Natural killer cell (primary cell): ENCODE measurements at regions not wholly inside any gene's neighbourhood (a gene's known extent, or its start where the extent isn't known, plus 50 kb on each side); places are given as distances from the start of the nearest gene placed in this dataset.
A peak's percentile ranks its signal among the peaks of the same experiment; 100 is the strongest.

Experiments used
- ATAC-seq, 3 donors: fragments of 150-1000 bp in 2 of 3; fragments of 200-7000 bp in 1 of 3; cut with Tn5 transposase; 1 replicate in 1 of 3; 2 replicates in 2 of 3; pipeline ENCODE4 v1.10.0; 2021; ENCODE audit warnings: mild to moderate bottlenecking in 2 of 3, moderate library complexity in 2 of 3
- DNase-seq, 2 donors: peaks; one replicate each; pipeline versions ENCODE4 v3.0.0 to v3.0.0-alpha.2; 2013 to 2021; ENCODE audit warnings: mixed read lengths in 1 of 2
- H3K27ac ChIP-seq: one replicate; pipeline ENCODE4 v1.5.1; 2013; ENCODE audit warnings: mild to moderate bottlenecking, low read length
- H3K27me3 ChIP-seq: one replicate; pipeline ENCODE4 v1.6.1; 2013; ENCODE audit warnings: low read length; ENCODE audit not compliant: control insufficient read depth, insufficient read depth
- H3K36me3 ChIP-seq: one replicate; pipeline ENCODE4 v1.6.1; 2013; ENCODE audit warnings: low read length; ENCODE audit not compliant: control insufficient read depth, insufficient read depth
- H3K4me1 ChIP-seq: one replicate; pipeline ENCODE4 v1.6.1; 2013; ENCODE audit warnings: low read length; ENCODE audit not compliant: control insufficient read depth, insufficient read depth
- H3K4me3 ChIP-seq: one replicate; pipeline ENCODE4 v1.5.1; 2013; ENCODE audit warnings: low read length
- H3K9me3 ChIP-seq: one replicate; pipeline ENCODE4 v1.6.1; 2013; ENCODE audit warnings: low read length; ENCODE audit not compliant: control insufficient read depth, insufficient read depth
- H3K27ac Mint-ChIP-seq, 2 donors: one replicate each; pipeline ENCODE4 v1.8.0; 2022; ENCODE audit warnings: mild to moderate bottlenecking in 2 of 2, mixed read lengths in 2 of 2, moderate library complexity in 1 of 2
- H3K27me3 Mint-ChIP-seq, 2 donors: one replicate each; pipeline ENCODE4 v1.8.0; 2022; ENCODE audit warnings: low read depth in 2 of 2, mixed read lengths in 2 of 2
- H3K36me3 Mint-ChIP-seq: one replicate; pipeline ENCODE4 v1.8.0; 2022; ENCODE audit warnings: mixed read lengths
- H3K4me1 Mint-ChIP-seq, 2 donors: one replicate each; pipeline ENCODE4 v1.8.0; 2022; ENCODE audit warnings: mixed read lengths in 2 of 2
- H3K4me3 Mint-ChIP-seq: one replicate; pipeline ENCODE4 v1.8.0; 2022; ENCODE audit warnings: mild to moderate bottlenecking, moderate library complexity, mixed read lengths
- H3K9me3 Mint-ChIP-seq, 2 donors: one replicate each; pipeline ENCODE4 v1.8.0; 2022; ENCODE audit warnings: mixed read lengths in 2 of 2
- CTCF ChIP-seq: fragments of 200-600 bp; IDR thresholded peaks from one replicate; pipeline ENCODE4 v1.8.0; 2022; ENCODE audit warnings: antibody characterized with exemption
- WGBS: methylation state at CpG from one replicate; pipeline ENCODE4 v1.1.7; 2013; ENCODE audit warnings: missing lambda C conversion rate; ENCODE audit not compliant: insufficient coverage; 5-methylcytosine and 5-hydroxymethylcytosine counted together
- intact Hi-C: fragments of 100-400 bp; cut with micrococcal nuclease; formaldehyde crosslinking; loops from one replicate; pipeline ENCODE4 v1.14.2; 2022

GRCh38 chr3:117674321-117674720, 964.7 kb downstream of the TUSC7 start:
- Mint-ChIP-seq H3K27me3 (no peaks in the 10 kb centered on the region), H3K36me3 (no peaks in the 10 kb centered on the region), H3K27ac (no peak overlapping the region), H3K4me3 (no peak overlapping the region), H3K4me1 (no peaks in the 10 kb centered on the region), H3K9me3 (peaks cover 10 to 16% of the 10 kb centered on the region in 2 donors)
- DNase-seq = no peak
- intact Hi-C loops = no loop called here
- H3K27me3 ChIP-seq = no peaks in the 10 kb centered on the region
- no peak for TF ChIP-seq CTCF
- 75% methylated on average over 4 of the region's 4 CpGs for WGBS
- H3K36me3 ChIP-seq = no peaks in the 10 kb centered on the region
- H3K4me1 ChIP-seq = no peaks in the 10 kb centered on the region
- no peaks in the 10 kb centered on the region for H3K9me3 ChIP-seq
- ATAC-seq = no peak
- H3K27ac ChIP-seq = no peak overlapping the region
- H3K4me3 ChIP-seq = no peak overlapping the region

- Mint-ChIP-seq H3K27ac (no peak overlapping the region), H3K9me3 (peaks cover 8 to 9% of the 10 kb centered on the region in 2 donors), H3K27me3 (no peaks in the 10 kb centered on the region), H3K4me3 (no peak overlapping the region), H3K4me1 (no peaks in the 10 kb centered on the region), H3K36me3 (no peaks in the 10 kb centered on the region)
- Histone ChIP-seq H3K4me3 (no peak overlapping the region), H3K27me3 (no peaks in the 10 kb centered on the region), H3K36me3 (no peaks in the 10 kb centered on the region), H3K9me3 (no peaks in the 10 kb centered on the region), H3K27ac (no peak overlapping the region), H3K4me1 (no peaks in the 10 kb centered on the region)
- no peak for DNase-seq
- WGBS = 86% methylated on average over 2 of the region's 2 CpGs
- intact Hi-C loops = no loop called here
- TF ChIP-seq CTCF = no peak
- no peak for ATAC-seq
Measured at GRCh38 chr3:117681619-117682018, 972.0 kb downstream of the TUSC7 start.

- H3K27me3 Mint-ChIP-seq = no peaks in the 10 kb centered on the region
- 72% methylated on average over 2 of the region's 2 CpGs for WGBS
- H3K4me1 ChIP-seq = no peaks in the 10 kb centered on the region
- no peak overlapping the region for H3K4me3 ChIP-seq
- intact Hi-C loops = no loop called here
- DNase-seq (no peak), ATAC-seq (no peak)
- peak; percentile 13 for TF ChIP-seq CTCF
- no peak overlapping the region for H3K27ac Mint-ChIP-seq
- no peaks in the 10 kb centered on the region for H3K9me3 ChIP-seq
- no peak overlapping the region for H3K27ac ChIP-seq
- H3K27me3 ChIP-seq = no peaks in the 10 kb centered on the region
- H3K36me3 Mint-ChIP-seq = no peaks in the 10 kb centered on the region
- H3K9me3 Mint-ChIP-seq = peaks cover 8 to 9% of the 10 kb centered on the region in 2 donors
- no peaks in the 10 kb centered on the region for H3K36me3 ChIP-seq
- H3K4me1 Mint-ChIP-seq = no peaks in the 10 kb centered on the region
- H3K4me3 Mint-ChIP-seq = no peak overlapping the region
Measured at GRCh38 chr3:117687096-117687495, 977.5 kb downstream of the TUSC7 start.

GRCh38 chr3:117688583-117688982, 979.0 kb downstream of the TUSC7 start:
- TF ChIP-seq CTCF = no peak
- no peak overlapping the region for H3K4me3 Mint-ChIP-seq
- H3K9me3 ChIP-seq = no peaks in the 10 kb centered on the region
- no peak overlapping the region for H3K4me3 ChIP-seq
- ATAC-seq (no peak), DNase-seq (no peak)
- no peaks in the 10 kb centered on the region for H3K36me3 Mint-ChIP-seq
- no peaks in the 10 kb centered on the region for H3K4me1 ChIP-seq
- 64% methylated on average over 3 of the region's 3 CpGs for WGBS
- no peak overlapping the region for H3K27ac Mint-ChIP-seq
- no peaks in the 10 kb centered on the region for H3K36me3 ChIP-seq
- H3K9me3 Mint-ChIP-seq = peaks cover 6 to 9% of the 10 kb centered on the region in 2 donors
- H3K27me3 ChIP-seq = no peaks in the 10 kb centered on the region
- no peaks in the 10 kb centered on the region for H3K4me1 Mint-ChIP-seq
- H3K27me3 Mint-ChIP-seq = no peaks in the 10 kb centered on the region
- intact Hi-C loops = no loop called here
- no peak overlapping the region for H3K27ac ChIP-seq
